ENCODE measurements at regions not wholly inside any gene's neighbourhood (a gene's known extent, or its start where the extent isn't known, plus 50 kb on each side); places are given as distances from the start of the nearest gene placed in this dataset.

DNA sequence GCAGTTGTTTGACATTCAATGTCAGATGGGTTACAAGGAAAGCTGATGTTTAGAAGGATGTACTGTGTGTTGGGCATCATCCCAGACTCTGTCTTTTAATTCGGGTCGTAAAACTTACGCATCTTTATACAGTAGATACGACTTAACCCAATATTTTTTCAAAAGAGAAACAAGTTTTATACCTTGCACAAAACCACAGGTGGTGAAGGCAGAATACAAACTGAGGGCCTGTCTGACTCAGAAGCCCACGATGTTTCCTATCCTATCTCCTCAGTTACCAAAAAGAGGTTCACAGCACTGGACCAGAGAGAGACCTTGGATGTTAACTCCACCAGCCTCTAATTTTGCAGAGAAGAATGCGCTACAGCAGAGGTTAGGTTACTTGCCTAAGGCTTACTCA, 477.0 kb downstream of the FOXO1 start:
- no peak overlapping the region for H3K4me3 Mint-ChIP-seq
- DNase-seq = no peak
- peaks cover 6% of the 10 kb centered on the region for H3K27me3 Mint-ChIP-seq (ENCODE audit: insufficient read depth)
- TF ChIP-seq, protein P1, sequence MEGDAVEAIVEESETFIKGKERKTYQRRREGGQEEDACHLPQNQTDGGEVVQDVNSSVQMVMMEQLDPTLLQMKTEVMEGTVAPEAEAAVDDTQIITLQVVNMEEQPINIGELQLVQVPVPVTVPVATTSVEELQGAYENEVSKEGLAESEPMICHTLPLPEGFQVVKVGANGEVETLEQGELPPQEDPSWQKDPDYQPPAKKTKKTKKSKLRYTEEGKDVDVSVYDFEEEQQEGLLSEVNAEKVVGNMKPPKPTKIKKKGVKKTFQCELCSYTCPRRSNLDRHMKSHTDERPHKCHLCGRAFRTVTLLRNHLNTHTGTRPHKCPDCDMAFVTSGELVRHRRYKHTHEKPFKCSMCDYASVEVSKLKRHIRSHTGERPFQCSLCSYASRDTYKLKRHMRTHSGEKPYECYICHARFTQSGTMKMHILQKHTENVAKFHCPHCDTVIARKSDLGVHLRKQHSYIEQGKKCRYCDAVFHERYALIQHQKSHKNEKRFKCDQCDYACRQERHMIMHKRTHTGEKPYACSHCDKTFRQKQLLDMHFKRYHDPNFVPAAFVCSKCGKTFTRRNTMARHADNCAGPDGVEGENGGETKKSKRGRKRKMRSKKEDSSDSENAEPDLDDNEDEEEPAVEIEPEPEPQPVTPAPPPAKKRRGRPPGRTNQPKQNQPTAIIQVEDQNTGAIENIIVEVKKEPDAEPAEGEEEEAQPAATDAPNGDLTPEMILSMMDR (IDR thresholded peaks at IDR 0.05) = no peak
- H3K27ac Mint-ChIP-seq = no peak overlapping the region
- no peaks in the 10 kb centered on the region; the same call in 1 of the 2 replicates for H3K4me1 Mint-ChIP-seq (ENCODE audit: low read depth)
- no peaks in the 10 kb centered on the region for H3K36me3 Mint-ChIP-seq (ENCODE audit: low read depth)
- H3K9me3 Mint-ChIP-seq = peaks cover 6% of the 10 kb centered on the region

DNA sequence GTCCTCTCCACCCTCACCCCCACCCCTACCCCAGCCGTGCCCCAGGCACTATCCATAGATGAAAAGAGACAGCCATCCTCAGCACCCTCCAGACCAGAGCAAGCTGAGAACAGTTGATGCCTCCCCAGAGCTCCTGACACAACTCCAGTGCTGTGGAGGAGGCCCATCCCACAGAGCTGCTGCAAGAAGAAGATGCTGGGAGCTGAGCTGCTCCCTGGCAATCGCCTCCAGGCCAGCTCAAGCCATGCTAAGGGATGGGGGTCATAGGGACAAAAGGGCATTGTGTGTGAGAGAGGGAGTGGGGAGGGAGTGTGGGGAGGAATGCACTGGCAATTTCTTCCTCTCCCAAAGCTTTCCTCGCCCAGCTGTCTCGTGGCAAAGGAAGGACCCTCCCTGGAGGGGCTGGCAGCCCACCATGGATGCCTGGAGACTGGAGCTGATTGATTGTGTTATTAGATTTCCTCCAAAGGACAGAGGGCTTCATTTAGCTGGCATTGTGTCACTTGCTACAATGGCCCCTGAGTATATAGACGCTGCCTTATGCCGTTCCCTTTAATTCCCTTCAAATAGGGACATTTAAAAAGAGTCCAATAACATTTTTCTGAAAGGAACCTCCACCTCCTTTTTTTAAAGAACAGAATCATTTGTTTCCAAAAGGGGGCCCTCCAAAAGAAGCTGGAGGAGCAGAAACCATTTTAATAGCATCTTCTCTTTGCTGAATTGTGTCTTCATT, 476.4 kb downstream of the FOXO1 start:
- H3K36me3 Mint-ChIP-seq (ENCODE audit: low read depth) = no peaks in the 10 kb centered on the region
- H3K4me1 Mint-ChIP-seq (ENCODE audit: low read depth) = no peaks in the 10 kb centered on the region; the same call in 1 of the 2 replicates
- H3K9me3 Mint-ChIP-seq = peaks cover 5% of the 10 kb centered on the region
- DNase-seq = no peak
- H3K27me3 Mint-ChIP-seq (ENCODE audit: insufficient read depth) = peaks cover 6% of the 10 kb centered on the region
- TF ChIP-seq, protein P1 (IDR thresholded peaks at IDR 0.05) = no peak
- H3K4me3 Mint-ChIP-seq = no peak overlapping the region
- H3K27ac Mint-ChIP-seq = no peak overlapping the region

DNA sequence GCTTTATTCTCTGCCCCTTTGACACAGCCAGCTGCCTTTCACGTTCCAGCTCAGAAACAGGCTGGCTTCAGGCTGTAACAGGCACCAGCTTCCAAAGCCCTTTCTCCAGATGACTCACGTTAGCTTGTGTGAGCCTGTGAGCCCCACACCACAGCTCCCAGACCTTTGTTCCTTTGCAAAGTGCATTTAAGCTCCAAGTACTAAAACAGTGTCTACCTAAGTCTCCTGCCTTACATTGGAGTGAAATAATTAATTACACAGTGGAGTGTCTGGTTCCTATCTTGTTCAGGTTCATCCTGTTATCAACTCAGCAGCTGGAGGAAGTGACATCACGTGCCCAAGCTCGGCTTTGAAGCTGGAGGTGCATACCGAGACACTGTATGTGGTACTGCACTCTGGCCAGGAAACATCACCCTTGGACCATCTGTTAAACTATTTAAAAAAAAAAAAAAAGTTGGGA, 475.8 kb downstream of the FOXO1 start:
- Mint-ChIP-seq H3K4me3 (no peak overlapping the region), H3K36me3 (ENCODE audit: low read depth) (no peaks in the 10 kb centered on the region), H3K4me1 (ENCODE audit: low read depth) (no peaks in the 10 kb centered on the region; the same call in 1 of the 2 replicates), H3K9me3 (no peaks in the 10 kb centered on the region; the same call in none of the 2 replicates), H3K27me3 (ENCODE audit: insufficient read depth) (peaks cover 6% of the 10 kb centered on the region), H3K27ac (no peak overlapping the region)
- peak; percentile 4 for DNase-seq
- TF ChIP-seq, protein P1 (IDR thresholded peaks at IDR 0.05) = no peak

DNA sequence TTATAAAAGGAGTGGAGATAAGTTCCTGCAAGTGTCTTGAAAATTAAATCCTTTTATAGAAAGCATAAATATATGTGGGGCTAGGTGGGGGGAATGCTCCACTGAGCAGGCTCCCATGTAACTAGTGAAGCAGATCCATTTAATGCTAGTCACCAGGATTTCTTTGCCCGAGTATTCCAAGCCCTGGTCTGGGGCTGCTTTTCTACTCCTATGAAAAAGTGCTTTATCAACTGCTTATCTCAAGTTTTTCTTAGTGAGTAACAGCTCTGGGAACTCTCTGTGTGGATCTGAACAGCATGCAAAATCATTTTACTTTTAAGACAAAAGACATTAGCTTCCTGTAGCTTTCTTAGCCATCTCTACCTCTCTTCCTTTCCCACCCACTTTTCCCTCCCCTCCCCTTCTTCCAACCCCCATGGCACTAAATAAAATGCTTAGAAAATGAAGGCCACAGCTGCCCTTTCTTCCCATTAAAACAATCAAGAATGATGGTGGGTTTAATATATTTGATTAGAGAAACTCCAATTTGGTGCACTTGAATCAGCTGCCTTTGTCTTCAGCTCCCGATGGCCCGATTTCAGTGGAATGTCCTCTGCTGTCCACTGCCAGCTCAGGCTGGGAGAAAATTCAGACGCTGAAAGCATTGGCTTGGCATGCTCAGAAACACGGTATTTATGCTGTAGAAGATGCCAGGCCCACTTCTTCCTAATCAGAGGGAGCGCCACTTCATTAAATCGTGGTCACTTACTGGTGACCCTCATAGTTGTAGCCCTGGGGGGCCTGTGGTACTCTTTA, 475.1 kb downstream of the FOXO1 start:
- H3K36me3 Mint-ChIP-seq (ENCODE audit: low read depth) = no peaks in the 10 kb centered on the region
- H3K4me3 Mint-ChIP-seq = no peak overlapping the region
- no peaks in the 10 kb centered on the region; the same call in 1 of the 2 replicates for H3K4me1 Mint-ChIP-seq (ENCODE audit: low read depth)
- TF ChIP-seq, protein P1 (IDR thresholded peaks at IDR 0.05) = no peak
- H3K27me3 Mint-ChIP-seq (ENCODE audit: insufficient read depth) = peaks cover 3% of the 10 kb centered on the region
- no peak overlapping the region for H3K27ac Mint-ChIP-seq
- H3K9me3 Mint-ChIP-seq = no peaks in the 10 kb centered on the region; the same call in none of the 2 replicates
- DNase-seq = no peak

DNA sequence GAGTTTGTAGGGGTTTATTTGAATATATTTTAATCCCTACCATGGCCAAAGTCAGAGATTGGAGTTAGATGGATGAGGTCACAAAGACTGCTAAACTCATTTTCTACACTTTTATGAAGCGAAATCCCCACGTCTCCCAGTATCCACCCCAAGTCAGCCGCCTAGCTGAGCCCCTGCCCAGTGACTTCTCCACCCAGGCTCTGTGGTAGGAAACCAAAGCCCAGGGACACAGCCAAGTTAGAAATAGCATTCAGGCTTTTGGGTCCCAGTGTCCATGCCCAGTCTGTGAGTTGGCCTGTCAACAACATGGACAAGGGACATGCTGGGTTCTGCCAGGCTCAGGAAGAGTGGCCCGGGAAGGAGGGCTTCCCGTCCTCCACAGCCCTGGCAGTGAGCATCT, 474.0 kb downstream of the FOXO1 start:
- peaks cover 2% of the 10 kb centered on the region for H3K27me3 Mint-ChIP-seq (ENCODE audit: insufficient read depth)
- TF ChIP-seq, protein P1 (IDR thresholded peaks at IDR 0.05) = no peak
- H3K4me1 Mint-ChIP-seq (ENCODE audit: low read depth) = no peaks in the 10 kb centered on the region; the same call in 1 of the 2 replicates
- no peaks in the 10 kb centered on the region for H3K36me3 Mint-ChIP-seq (ENCODE audit: low read depth)
- H3K9me3 Mint-ChIP-seq = no peaks in the 10 kb centered on the region; the same call in 1 of the 2 replicates
- H3K4me3 Mint-ChIP-seq = no peak overlapping the region
- no peak overlapping the region for H3K27ac Mint-ChIP-seq
- no peak for DNase-seq

Data from HFFc6 (cell line).